ENCODE measurements at regions not wholly inside any gene's neighbourhood (a gene's known extent, or its start where the extent isn't known, plus 50 kb on each side); places are given as distances from the start of the nearest gene placed in this dataset.
"Not testable (repeated sequence)": the region's sequence is repeated elsewhere in the genome, so short reads cannot be mapped to it uniquely, and the experiment has no call there.

DNA sequence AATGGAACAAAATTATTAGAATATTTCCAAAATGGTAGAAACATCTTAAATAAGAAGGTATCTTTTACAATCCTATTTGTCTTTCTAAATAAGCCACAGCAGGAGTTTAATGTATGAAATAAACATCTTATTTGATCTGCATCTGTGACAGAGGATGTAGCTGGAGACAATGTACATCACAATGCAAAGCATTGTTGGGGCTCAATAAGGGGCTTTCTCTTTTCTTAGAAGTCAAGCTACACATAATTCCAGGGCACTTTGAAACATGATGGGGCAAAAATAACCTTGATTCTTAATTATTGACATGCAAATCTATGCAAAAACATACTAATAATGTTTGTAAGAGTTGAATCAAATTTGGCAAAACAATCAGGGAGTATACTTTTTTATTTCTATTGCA is 255.1 kb downstream of the DSC3 start:
- no peaks in the 10 kb centered on the region for H3K36me3 Mint-ChIP-seq (ENCODE audit: low read depth)
- no peak overlapping the region for H3K27ac Mint-ChIP-seq (ENCODE audit: unreplicated experiment)
- no peaks in the 10 kb centered on the region for H3K27me3 Mint-ChIP-seq (ENCODE audit: low read depth)
- peaks cover 22% of the 10 kb centered on the region for H3K9me3 Mint-ChIP-seq (ENCODE audit: low read depth)
- TF ChIP-seq, protein P1, sequence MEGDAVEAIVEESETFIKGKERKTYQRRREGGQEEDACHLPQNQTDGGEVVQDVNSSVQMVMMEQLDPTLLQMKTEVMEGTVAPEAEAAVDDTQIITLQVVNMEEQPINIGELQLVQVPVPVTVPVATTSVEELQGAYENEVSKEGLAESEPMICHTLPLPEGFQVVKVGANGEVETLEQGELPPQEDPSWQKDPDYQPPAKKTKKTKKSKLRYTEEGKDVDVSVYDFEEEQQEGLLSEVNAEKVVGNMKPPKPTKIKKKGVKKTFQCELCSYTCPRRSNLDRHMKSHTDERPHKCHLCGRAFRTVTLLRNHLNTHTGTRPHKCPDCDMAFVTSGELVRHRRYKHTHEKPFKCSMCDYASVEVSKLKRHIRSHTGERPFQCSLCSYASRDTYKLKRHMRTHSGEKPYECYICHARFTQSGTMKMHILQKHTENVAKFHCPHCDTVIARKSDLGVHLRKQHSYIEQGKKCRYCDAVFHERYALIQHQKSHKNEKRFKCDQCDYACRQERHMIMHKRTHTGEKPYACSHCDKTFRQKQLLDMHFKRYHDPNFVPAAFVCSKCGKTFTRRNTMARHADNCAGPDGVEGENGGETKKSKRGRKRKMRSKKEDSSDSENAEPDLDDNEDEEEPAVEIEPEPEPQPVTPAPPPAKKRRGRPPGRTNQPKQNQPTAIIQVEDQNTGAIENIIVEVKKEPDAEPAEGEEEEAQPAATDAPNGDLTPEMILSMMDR (IDR thresholded peaks at IDR 0.05), result no peak
- no peak overlapping the region for H3K4me3 Mint-ChIP-seq (ENCODE audit: unreplicated experiment)
- no peak for DNase-seq (ENCODE audit: low spot score)
- H3K4me1 Mint-ChIP-seq (ENCODE audit: low read depth), result no peaks in the 10 kb centered on the region

DNA sequence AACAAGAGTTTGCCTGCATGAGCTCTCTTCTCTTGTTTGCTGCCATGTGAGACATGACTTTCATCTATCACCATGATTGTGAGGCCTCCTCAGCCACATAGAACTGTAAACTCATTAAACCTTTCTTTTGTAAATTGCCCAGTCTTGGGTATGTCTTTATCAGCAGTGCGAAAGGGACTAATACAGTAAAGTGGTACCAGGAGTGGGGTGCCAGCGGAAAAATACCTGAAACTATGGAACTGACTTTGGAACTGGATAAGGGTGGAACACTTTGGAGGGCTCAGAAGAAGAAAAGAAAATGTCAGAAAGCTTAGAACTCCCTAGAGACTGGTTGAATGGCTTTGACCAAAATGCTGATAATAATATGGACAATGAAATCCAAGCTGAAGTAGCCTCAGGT is 260.9 kb downstream of the DSC3 start:
- no peaks in the 10 kb centered on the region for H3K27me3 Mint-ChIP-seq (ENCODE audit: low read depth)
- H3K9me3 Mint-ChIP-seq (ENCODE audit: low read depth), result peaks cover 24% of the 10 kb centered on the region
- TF ChIP-seq, protein P1 (IDR thresholded peaks at IDR 0.05), result no peak
- H3K36me3 Mint-ChIP-seq (ENCODE audit: low read depth), result peaks cover 3% of the 10 kb centered on the region
- DNase-seq (ENCODE audit: low spot score), result no peak
- H3K4me1 Mint-ChIP-seq (ENCODE audit: low read depth), result no peaks in the 10 kb centered on the region
- H3K4me3 Mint-ChIP-seq (ENCODE audit: unreplicated experiment), result no peak overlapping the region
- H3K27ac Mint-ChIP-seq (ENCODE audit: unreplicated experiment), result no peak overlapping the region

DNA sequence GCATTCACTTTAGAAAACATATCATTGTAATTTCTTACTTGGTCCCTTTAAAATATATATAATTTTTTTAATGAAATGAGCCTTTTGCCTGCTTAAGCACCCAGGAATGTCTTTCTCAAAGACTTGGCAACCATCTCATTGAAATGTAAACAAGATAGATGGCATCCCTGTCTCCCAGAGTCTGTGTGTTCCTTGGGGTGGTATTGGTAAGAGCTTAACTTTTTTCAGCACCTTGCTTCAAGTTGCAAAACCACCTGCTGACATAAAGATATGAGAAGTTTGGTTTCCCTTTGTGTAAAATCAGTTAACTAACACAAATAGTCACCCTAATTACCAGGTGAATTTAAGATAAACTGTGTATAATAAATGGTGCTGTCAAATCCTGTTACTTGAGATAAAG is 266.9 kb downstream of the DSC3 start:
- Mint-ChIP-seq H3K27me3 (ENCODE audit: low read depth) (no peaks in the 10 kb centered on the region), H3K27ac (ENCODE audit: unreplicated experiment) (no peak overlapping the region), H3K36me3 (ENCODE audit: low read depth) (no peaks in the 10 kb centered on the region), H3K4me1 (ENCODE audit: low read depth) (no peaks in the 10 kb centered on the region), H3K9me3 (ENCODE audit: low read depth) (peaks cover 6% of the 10 kb centered on the region), H3K4me3 (ENCODE audit: unreplicated experiment) (no peak overlapping the region)
- TF ChIP-seq, protein P1 (IDR thresholded peaks at IDR 0.05), result no peak
- no peak for DNase-seq (ENCODE audit: low spot score)

DNA sequence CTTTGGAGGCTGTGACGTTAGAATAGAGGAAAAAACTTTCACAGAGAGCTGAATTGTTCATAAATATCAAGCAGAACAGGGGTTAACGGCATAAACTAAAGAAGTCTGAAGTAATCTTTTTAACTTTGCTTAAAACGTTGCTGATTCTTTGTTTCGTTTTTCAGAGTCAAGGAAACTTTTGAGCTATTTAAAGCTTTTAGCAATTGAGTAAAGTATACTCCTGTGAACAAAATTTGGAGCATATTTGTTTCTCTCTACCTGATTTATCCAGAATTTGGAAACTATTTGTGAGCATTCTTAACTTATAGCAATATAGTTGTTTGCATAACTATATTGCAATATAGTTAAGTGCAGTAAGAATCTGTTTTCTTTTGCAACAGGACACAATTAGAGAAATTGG is 270.4 kb downstream of the DSC3 start:
- H3K9me3 Mint-ChIP-seq (ENCODE audit: low read depth); H3K4me1 Mint-ChIP-seq (ENCODE audit: low read depth); H3K27ac Mint-ChIP-seq (ENCODE audit: unreplicated experiment); H3K27me3 Mint-ChIP-seq (ENCODE audit: low read depth); H3K4me3 Mint-ChIP-seq (ENCODE audit: unreplicated experiment); H3K36me3 Mint-ChIP-seq (ENCODE audit: low read depth); DNase-seq (ENCODE audit: low spot score): not testable (repeated sequence)

DNA sequence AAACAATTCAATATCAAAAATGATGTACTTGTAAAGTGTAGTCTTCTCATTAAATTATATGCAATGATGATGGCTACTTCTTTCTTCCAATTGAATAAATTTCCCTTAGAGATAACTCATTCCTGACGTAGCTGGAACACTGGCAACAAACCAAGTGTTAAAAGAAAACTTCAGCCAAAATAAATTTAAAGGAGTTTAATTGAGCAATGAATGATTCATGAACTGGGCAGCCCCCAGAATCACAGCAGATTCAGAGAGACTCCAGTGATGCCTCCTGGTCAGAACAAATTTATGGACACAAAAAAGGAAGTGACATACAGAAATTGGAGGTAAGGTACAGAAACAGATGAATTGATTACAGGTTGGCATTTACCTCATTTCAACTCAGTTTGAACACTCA is 276.5 kb downstream of the DSC3 start:
- H3K9me3 Mint-ChIP-seq (ENCODE audit: low read depth), result peaks cover 4% of the 10 kb centered on the region
- DNase-seq (ENCODE audit: low spot score), result no peak
- TF ChIP-seq, protein P1 (IDR thresholded peaks at IDR 0.05), result no peak
- H3K4me1 Mint-ChIP-seq (ENCODE audit: low read depth), result no peaks in the 10 kb centered on the region
- H3K4me3 Mint-ChIP-seq (ENCODE audit: unreplicated experiment), result no peak overlapping the region
- no peaks in the 10 kb centered on the region for H3K36me3 Mint-ChIP-seq (ENCODE audit: low read depth)
- no peak overlapping the region for H3K27ac Mint-ChIP-seq (ENCODE audit: unreplicated experiment)
- peaks cover 8% of the 10 kb centered on the region for H3K27me3 Mint-ChIP-seq (ENCODE audit: low read depth)

DNA sequence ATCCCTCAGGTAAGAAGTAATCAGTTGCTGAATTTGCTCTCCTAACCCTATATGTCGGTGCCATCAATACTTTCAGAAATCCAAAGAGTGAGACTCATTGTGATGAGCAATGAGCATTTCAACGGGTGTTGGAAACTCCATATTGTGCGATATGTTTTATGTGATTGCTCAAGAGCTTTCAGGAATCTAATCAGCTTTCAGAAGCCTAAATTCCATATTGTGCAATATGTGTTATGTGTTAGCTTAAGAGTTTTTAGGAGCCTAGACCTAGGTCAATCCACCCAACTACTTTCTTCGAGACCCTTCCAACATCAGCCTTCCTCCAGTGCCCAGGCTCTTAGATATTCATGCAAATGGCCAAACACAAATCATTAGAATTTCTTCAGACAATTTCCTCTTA is 277.3 kb downstream of the DSC3 start:
- no peak for DNase-seq (ENCODE audit: low spot score)
- TF ChIP-seq, protein P1 (IDR thresholded peaks at IDR 0.05), result no peak
- Mint-ChIP-seq H3K27ac (ENCODE audit: unreplicated experiment) (no peak overlapping the region), H3K27me3 (ENCODE audit: low read depth) (peaks cover 8% of the 10 kb centered on the region), H3K9me3 (ENCODE audit: low read depth) (peaks cover 4% of the 10 kb centered on the region), H3K4me3 (ENCODE audit: unreplicated experiment) (no peak overlapping the region), H3K36me3 (ENCODE audit: low read depth) (no peaks in the 10 kb centered on the region), H3K4me1 (ENCODE audit: low read depth) (no peaks in the 10 kb centered on the region)
